ENCODE measurements at regions not wholly inside any gene's neighbourhood (a gene's known extent, or its start where the extent isn't known, plus 50 kb on each side); places are given as distances from the start of the nearest gene placed in this dataset.

DNA sequence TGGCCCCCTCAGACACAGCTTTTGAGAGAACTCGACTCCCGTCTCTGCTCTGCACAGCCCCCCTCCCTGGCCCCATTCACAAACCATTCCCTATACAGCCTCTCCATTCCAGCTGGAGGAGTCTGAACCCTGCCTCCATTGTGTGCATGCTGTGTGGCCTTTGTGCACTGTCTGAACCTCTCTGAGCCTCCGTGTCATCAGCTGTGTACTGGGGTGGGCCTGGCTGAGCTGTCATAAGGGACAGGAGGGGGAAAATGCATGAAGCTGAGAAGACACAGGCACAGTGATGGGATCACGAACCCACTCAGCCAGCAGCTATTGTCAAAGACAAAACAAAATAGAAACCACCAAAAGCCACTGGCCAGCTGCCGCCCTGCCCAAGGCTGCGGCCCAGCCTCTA is 130.8 kb downstream of the RFLNA start:
- TF ChIP-seq, protein P1, sequence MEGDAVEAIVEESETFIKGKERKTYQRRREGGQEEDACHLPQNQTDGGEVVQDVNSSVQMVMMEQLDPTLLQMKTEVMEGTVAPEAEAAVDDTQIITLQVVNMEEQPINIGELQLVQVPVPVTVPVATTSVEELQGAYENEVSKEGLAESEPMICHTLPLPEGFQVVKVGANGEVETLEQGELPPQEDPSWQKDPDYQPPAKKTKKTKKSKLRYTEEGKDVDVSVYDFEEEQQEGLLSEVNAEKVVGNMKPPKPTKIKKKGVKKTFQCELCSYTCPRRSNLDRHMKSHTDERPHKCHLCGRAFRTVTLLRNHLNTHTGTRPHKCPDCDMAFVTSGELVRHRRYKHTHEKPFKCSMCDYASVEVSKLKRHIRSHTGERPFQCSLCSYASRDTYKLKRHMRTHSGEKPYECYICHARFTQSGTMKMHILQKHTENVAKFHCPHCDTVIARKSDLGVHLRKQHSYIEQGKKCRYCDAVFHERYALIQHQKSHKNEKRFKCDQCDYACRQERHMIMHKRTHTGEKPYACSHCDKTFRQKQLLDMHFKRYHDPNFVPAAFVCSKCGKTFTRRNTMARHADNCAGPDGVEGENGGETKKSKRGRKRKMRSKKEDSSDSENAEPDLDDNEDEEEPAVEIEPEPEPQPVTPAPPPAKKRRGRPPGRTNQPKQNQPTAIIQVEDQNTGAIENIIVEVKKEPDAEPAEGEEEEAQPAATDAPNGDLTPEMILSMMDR (IDR thresholded peaks at IDR 0.05; ENCODE audit: borderline replicate concordance, extremely low read depth, low read length, poor library complexity, severe bottlenecking): no peak
- TF ChIP-seq EZH2 (IDR thresholded peaks at IDR 0.05; ENCODE audit: borderline replicate concordance, low read depth, low read length, severe bottlenecking): no peak
